ENCODE measurements at regions not wholly inside any gene's neighbourhood (a gene's known extent, or its start where the extent isn't known, plus 50 kb on each side); places are given as distances from the start of the nearest gene placed in this dataset.

DNA sequence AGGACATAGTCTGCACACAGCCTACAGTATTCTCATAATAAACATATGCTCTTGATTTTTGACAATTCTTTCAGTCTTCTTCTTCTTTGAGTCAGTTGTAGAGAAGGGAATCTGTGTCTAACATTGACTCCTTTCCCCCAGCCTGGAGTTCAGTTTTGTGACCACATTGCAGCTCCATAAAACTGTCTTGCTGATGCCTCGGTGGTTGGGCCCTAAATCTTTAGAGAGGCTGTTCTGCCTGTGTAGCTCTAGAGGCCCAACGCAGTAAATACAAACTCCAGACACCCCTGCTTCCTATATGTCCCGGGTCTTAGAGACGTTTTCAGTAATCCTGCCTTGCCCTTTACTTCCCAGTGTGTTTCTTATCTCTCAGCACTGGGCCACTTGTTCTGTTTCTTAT is 639.5 kb upstream of the AADAT start:
- FAIRE-seq (no peak), DNase-seq (ENCODE audit: low read depth, low spot score) (no peak)
- TF ChIP-seq EZH2 (IDR thresholded peaks at IDR 0.05; ENCODE audit: low read length), result no peak
- TF ChIP-seq, protein P1, sequence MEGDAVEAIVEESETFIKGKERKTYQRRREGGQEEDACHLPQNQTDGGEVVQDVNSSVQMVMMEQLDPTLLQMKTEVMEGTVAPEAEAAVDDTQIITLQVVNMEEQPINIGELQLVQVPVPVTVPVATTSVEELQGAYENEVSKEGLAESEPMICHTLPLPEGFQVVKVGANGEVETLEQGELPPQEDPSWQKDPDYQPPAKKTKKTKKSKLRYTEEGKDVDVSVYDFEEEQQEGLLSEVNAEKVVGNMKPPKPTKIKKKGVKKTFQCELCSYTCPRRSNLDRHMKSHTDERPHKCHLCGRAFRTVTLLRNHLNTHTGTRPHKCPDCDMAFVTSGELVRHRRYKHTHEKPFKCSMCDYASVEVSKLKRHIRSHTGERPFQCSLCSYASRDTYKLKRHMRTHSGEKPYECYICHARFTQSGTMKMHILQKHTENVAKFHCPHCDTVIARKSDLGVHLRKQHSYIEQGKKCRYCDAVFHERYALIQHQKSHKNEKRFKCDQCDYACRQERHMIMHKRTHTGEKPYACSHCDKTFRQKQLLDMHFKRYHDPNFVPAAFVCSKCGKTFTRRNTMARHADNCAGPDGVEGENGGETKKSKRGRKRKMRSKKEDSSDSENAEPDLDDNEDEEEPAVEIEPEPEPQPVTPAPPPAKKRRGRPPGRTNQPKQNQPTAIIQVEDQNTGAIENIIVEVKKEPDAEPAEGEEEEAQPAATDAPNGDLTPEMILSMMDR (optimal IDR thresholded peaks at IDR 0.05 in 1 of 3, IDR thresholded peaks at IDR 0.05 in 1 of 3, conservative IDR thresholded peaks at IDR 0.05 in 1 of 3; ENCODE audit: extremely low read depth in 1 of 3, insufficient read depth in 2 of 3, low read length in 3 of 3), result no peak
- Histone ChIP-seq H4K20me1 (ENCODE audit: control insufficient read depth, extremely low read depth, insufficient read depth, low read length) (no peaks in the 10 kb centered on the region), H3K4me3 (ENCODE audit: control insufficient read depth in 2 of 3, extremely low read depth in 1 of 3, insufficient read depth in 2 of 3, low read depth in 1 of 3, low read length in 3 of 3) (no peak overlapping the region), H2AFZ (ENCODE audit: control insufficient read depth, low read length) (no peak overlapping the region), H3K9me1 (ENCODE audit: control insufficient read depth, extremely low read depth, insufficient read depth, low read length) (no peaks in the 10 kb centered on the region), H3K9ac (ENCODE audit: control insufficient read depth, extremely low read depth, insufficient read depth, low read length) (no peak overlapping the region), H3K36me3 (ENCODE audit: control insufficient read depth in 2 of 2, extremely low read depth in 1 of 2, insufficient read depth in 2 of 2, low read length in 2 of 2) (no peaks in the 10 kb centered on the region), H3K4me2 (ENCODE audit: control insufficient read depth, extremely low read depth, insufficient read depth, low read depth, low read length) (no peak overlapping the region), H3K79me2 (ENCODE audit: control insufficient read depth, insufficient read depth, low read length) (no peaks in the 10 kb centered on the region), H3K9me3 (ENCODE audit: control insufficient read depth, low read depth, low read length) (no peaks in the 10 kb centered on the region), H3K4me1 (ENCODE audit: control insufficient read depth, extremely low read depth, insufficient read depth, low read length) (no peaks in the 10 kb centered on the region), H3K27ac (ENCODE audit: control insufficient read depth, insufficient read depth, low read length) (no peak overlapping the region), H3K27me3 (ENCODE audit: control insufficient read depth, extremely low read depth, insufficient read depth, low read length) (no peaks in the 10 kb centered on the region)
- dilution Hi-C loops (cut with MboI; ENCODE audit: extremely low pct_ligation_motif_present, low sequenced_read_pairs), result no loop called here

DNA sequence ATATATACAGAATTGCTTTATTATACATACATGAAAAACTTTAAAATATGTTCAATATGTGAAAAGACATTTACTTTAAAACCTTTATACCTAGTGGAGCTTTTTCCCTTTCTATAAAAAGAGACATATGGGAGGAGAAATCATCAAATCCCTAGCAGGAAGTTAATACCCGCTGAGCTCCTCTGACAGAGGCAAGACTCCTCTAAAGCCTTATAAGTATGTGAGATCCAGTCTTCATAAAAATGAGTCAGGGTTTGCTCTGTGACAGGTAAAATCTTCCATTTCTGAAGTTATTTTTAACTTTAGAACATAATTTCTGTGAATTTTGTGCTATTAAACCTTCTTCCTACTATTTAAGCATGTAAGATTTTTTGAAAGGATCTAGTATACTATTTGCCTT is 634.4 kb upstream of the AADAT start:
- H3K27me3 ChIP-seq (ENCODE audit: control insufficient read depth, extremely low read depth, insufficient read depth, low read length), result no peaks in the 10 kb centered on the region
- TF ChIP-seq, protein P1 (optimal IDR thresholded peaks at IDR 0.05 in 1 of 3, IDR thresholded peaks at IDR 0.05 in 1 of 3, conservative IDR thresholded peaks at IDR 0.05 in 1 of 3; ENCODE audit: extremely low read depth in 1 of 3, insufficient read depth in 2 of 3, low read length in 3 of 3), result no peak
- no peak for TF ChIP-seq EZH2 (IDR thresholded peaks at IDR 0.05; ENCODE audit: low read length)
- no peaks in the 10 kb centered on the region for H4K20me1 ChIP-seq (ENCODE audit: control insufficient read depth, extremely low read depth, insufficient read depth, low read length)
- no peak overlapping the region for H3K9ac ChIP-seq (ENCODE audit: control insufficient read depth, extremely low read depth, insufficient read depth, low read length)
- no peak for DNase-seq (ENCODE audit: low read depth, low spot score)
- no peak overlapping the region for H3K4me3 ChIP-seq (ENCODE audit: control insufficient read depth in 2 of 3, extremely low read depth in 1 of 3, insufficient read depth in 2 of 3, low read depth in 1 of 3, low read length in 3 of 3)
- FAIRE-seq, result no peak
- no peak overlapping the region for H2AFZ ChIP-seq (ENCODE audit: control insufficient read depth, low read length)
- no peaks in the 10 kb centered on the region for H3K4me1 ChIP-seq (ENCODE audit: control insufficient read depth, extremely low read depth, insufficient read depth, low read length)
- no peak overlapping the region for H3K4me2 ChIP-seq (ENCODE audit: control insufficient read depth, extremely low read depth, insufficient read depth, low read depth, low read length)
- no peaks in the 10 kb centered on the region for H3K9me1 ChIP-seq (ENCODE audit: control insufficient read depth, extremely low read depth, insufficient read depth, low read length)
- no peak overlapping the region for H3K27ac ChIP-seq (ENCODE audit: control insufficient read depth, insufficient read depth, low read length)
- dilution Hi-C loops (cut with MboI; ENCODE audit: extremely low pct_ligation_motif_present, low sequenced_read_pairs), result no loop called here
- no peaks in the 10 kb centered on the region for H3K79me2 ChIP-seq (ENCODE audit: control insufficient read depth, insufficient read depth, low read length)
- H3K9me3 ChIP-seq (ENCODE audit: control insufficient read depth, low read depth, low read length), result no peaks in the 10 kb centered on the region
- no peaks in the 10 kb centered on the region for H3K36me3 ChIP-seq (ENCODE audit: control insufficient read depth in 2 of 2, extremely low read depth in 1 of 2, insufficient read depth in 2 of 2, low read length in 2 of 2)
